Sciatic nerve (tissue), 2 donors: ENCODE measurements at regions not wholly inside any gene's neighbourhood (a gene's known extent, or its start where the extent isn't known, plus 50 kb on each side); places are given as distances from the start of the nearest gene placed in this dataset.
A peak's percentile ranks its signal among the peaks of the same experiment; 100 is the strongest.
"Not testable (repeated sequence)": the region's sequence is repeated elsewhere in the genome, so short reads cannot be mapped to it uniquely, and the experiment has no call there.

Experiments used
- ATAC-seq: fragments of 200-7000 bp; cut with Tn5 transposase; one replicate; pipeline ENCODE4 v1.9.1; 2020; ENCODE audit warnings: mild to moderate bottlenecking, moderate library complexity
- DNase-seq: peaks from one replicate; pipeline ENCODE4 v3.0.0-alpha.2; 2020; ENCODE audit warnings: low spot score
- intact Hi-C: fragments of 100-400 bp; cut with DNase I; formaldehyde crosslinking; loops from one replicate; pipeline ENCODE4 v1.14.2; 2022
- donor health status: DM: no; HTN: no; CAD: no.
- donor health status: DM: no; HTN: no; CAD: no.

GRCh38 chr12:75650595-75651341, 139.4 kb upstream of the KRR1 start:
- DNase-seq (no peak), ATAC-seq (no peak)
- intact Hi-C loops, result no loop called here

GRCh38 chr12:75650100-75650499, 138.7 kb upstream of the KRR1 start:
- ATAC-seq (no peak), DNase-seq (no peak)
- intact Hi-C loops, result no loop called here

- ATAC-seq (no peak), DNase-seq (no peak)
- intact Hi-C loops, result no loop called here
Observed at GRCh38 chr12:75648856-75649255, 137.4 kb upstream of the KRR1 start.

GRCh38 chr12:75646329-75647210, 135.2 kb upstream of the KRR1 start:
- intact Hi-C loops, result no loop called here
- no peak for ATAC-seq
- no peak for DNase-seq

- intact Hi-C loops, result no loop called here
- DNase-seq, result no peak
- no peak for ATAC-seq
Observed at GRCh38 chr12:75644472-75645072, 133.2 kb upstream of the KRR1 start.

GRCh38 chr12:75643119-75643518, 131.7 kb upstream of the KRR1 start:
- intact Hi-C loops, ATAC-seq, DNase-seq: not testable (repeated sequence)

- DNase-seq (no peak), ATAC-seq (no peak)
- intact Hi-C loops, result no loop called here
Observed at GRCh38 chr12:75642226-75642625, 130.8 kb upstream of the KRR1 start.

GRCh38 chr12:75641031-75641780, 129.8 kb upstream of the KRR1 start:
- peak; percentile 68 for ATAC-seq
- intact Hi-C loops, result no loop called here
- no peak for DNase-seq

GRCh38 chr12:75638792-75639191, 127.4 kb upstream of the KRR1 start:
- ATAC-seq (no peak), DNase-seq (no peak)
- intact Hi-C loops, result no loop called here

GRCh38 chr12:75636607-75637006, 125.2 kb upstream of the KRR1 start:
- DNase-seq (no peak), ATAC-seq (no peak)
- intact Hi-C loops, result no loop called here

GRCh38 chr12:75635606-75636444, 124.4 kb upstream of the KRR1 start:
- intact Hi-C loops, result no loop called here

GRCh38 chr12:75634244-75635222, 123.1 kb upstream of the KRR1 start:
- intact Hi-C loops, result no loop called here
- DNase-seq (no peak), ATAC-seq (no peak)

More at GRCh38 chr12:75635606-75636444, 124.4 kb upstream of the KRR1 start:
- no peak for DNase-seq
- ATAC-seq, result no peak

GRCh38 chr12:75633789-75634188, 122.4 kb upstream of the KRR1 start:
- no peak for ATAC-seq
- DNase-seq, result no peak
- intact Hi-C loops, result no loop called here

- DNase-seq, result no peak
- ATAC-seq, result peak; percentile 71
- intact Hi-C loops, result no loop called here
Observed at GRCh38 chr12:75632442-75632841, 121.0 kb upstream of the KRR1 start.

GRCh38 chr12:75631831-75632230, 120.4 kb upstream of the KRR1 start:
- ATAC-seq (no peak), DNase-seq (no peak)
- intact Hi-C loops, result no loop called here

GRCh38 chr12:75630091-75630490, 118.7 kb upstream of the KRR1 start:
- no peak for DNase-seq
- intact Hi-C loops, result no loop called here

GRCh38 chr12:75628916-75629315, 117.5 kb upstream of the KRR1 start:
- ATAC-seq, result no peak
- intact Hi-C loops, result no loop called here

More at GRCh38 chr12:75630091-75630490, 118.7 kb upstream of the KRR1 start:
- ATAC-seq, result no peak

More at GRCh38 chr12:75628916-75629315, 117.5 kb upstream of the KRR1 start:
- no peak for DNase-seq
